ENCODE measurements at regions not wholly inside any gene's neighbourhood (a gene's known extent, or its start where the extent isn't known, plus 50 kb on each side); places are given as distances from the start of the nearest gene placed in this dataset.
A peak's percentile ranks its signal among the peaks of the same experiment; 100 is the strongest.
"Not testable (repeated sequence)": the region's sequence is repeated elsewhere in the genome, so short reads cannot be mapped to it uniquely, and the experiment has no call there.

GRCh38 chr9:79432485-79432884, 139.3 kb upstream of the TLE4 start:
- Histone ChIP-seq H2AFZ (ENCODE audit: low read depth, low read length) (no peak overlapping the region), H3K4me1 (ENCODE audit: insufficient read depth, low read length) (no peaks in the 10 kb centered on the region), H4K20me1 (ENCODE audit: insufficient read depth, low read length) (no peaks in the 10 kb centered on the region), H3K27ac (ENCODE audit: low read depth, low read length) (no peak overlapping the region), H3K4me3 (ENCODE audit: insufficient read depth, low read depth, low read length) (no peak overlapping the region), H3K79me2 (ENCODE audit: insufficient read depth, low read length) (no peaks in the 10 kb centered on the region), H3K9me3 (ENCODE audit: insufficient read depth, low read depth, low read length) (no peaks in the 10 kb centered on the region), H3K4me2 (ENCODE audit: low read length) (no peak overlapping the region), H3K9ac (ENCODE audit: low read length) (no peak overlapping the region), H3K27me3 (ENCODE audit: insufficient read depth, low read length) (no peaks in the 10 kb centered on the region), H3K36me3 (ENCODE audit: insufficient read depth, low read length) (no peaks in the 10 kb centered on the region)
- H3K36me3 Mint-ChIP-seq (ENCODE audit: low read depth, unreplicated experiment) = no peaks in the 10 kb centered on the region
- TF ChIP-seq EZH2 (IDR thresholded peaks at IDR 0.05; ENCODE audit: insufficient read depth, low read length) (no peak), CTCF (IDR thresholded peaks at IDR 0.05; ENCODE audit: insufficient read depth, low read depth, low read length) (no peak)
- no peaks in the 10 kb centered on the region for H3K9me3 Mint-ChIP-seq (ENCODE audit: unreplicated experiment)
- H3K27ac Mint-ChIP-seq (ENCODE audit: unreplicated experiment) = no peak overlapping the region
- H3K4me3 Mint-ChIP-seq (ENCODE audit: unreplicated experiment) = no peak overlapping the region
- H3K27me3 Mint-ChIP-seq (ENCODE audit: low read depth, unreplicated experiment) = no peaks in the 10 kb centered on the region
- peaks cover 2% of the 10 kb centered on the region for H3K4me1 Mint-ChIP-seq (ENCODE audit: low read depth, unreplicated experiment)
- FAIRE-seq = no peak
- no peak for DNase-seq (ENCODE audit: low read depth)

GRCh38 chr9:79433703-79434102, 138.1 kb upstream of the TLE4 start:
- Mint-ChIP-seq H3K4me1 (ENCODE audit: low read depth, unreplicated experiment) (peaks cover 2% of the 10 kb centered on the region), H3K27ac (ENCODE audit: unreplicated experiment) (no peak overlapping the region), H3K4me3 (ENCODE audit: unreplicated experiment) (no peak overlapping the region), H3K9me3 (ENCODE audit: unreplicated experiment) (no peaks in the 10 kb centered on the region), H3K36me3 (ENCODE audit: low read depth, unreplicated experiment) (no peaks in the 10 kb centered on the region), H3K27me3 (ENCODE audit: low read depth, unreplicated experiment) (no peaks in the 10 kb centered on the region)
- TF ChIP-seq EZH2 (IDR thresholded peaks at IDR 0.05; ENCODE audit: insufficient read depth, low read length) = no peak
- TF ChIP-seq CTCF (IDR thresholded peaks at IDR 0.05; ENCODE audit: insufficient read depth, low read depth, low read length) = no peak
- Histone ChIP-seq H3K4me2 (ENCODE audit: low read length) (no peak overlapping the region), H4K20me1 (ENCODE audit: insufficient read depth, low read length) (no peaks in the 10 kb centered on the region), H3K4me1 (ENCODE audit: insufficient read depth, low read length) (no peaks in the 10 kb centered on the region), H3K9ac (ENCODE audit: low read length) (no peak overlapping the region), H3K27ac (ENCODE audit: low read depth, low read length) (no peak overlapping the region), H3K9me3 (ENCODE audit: insufficient read depth, low read depth, low read length) (no peaks in the 10 kb centered on the region), H3K27me3 (ENCODE audit: insufficient read depth, low read length) (no peaks in the 10 kb centered on the region), H3K4me3 (ENCODE audit: insufficient read depth, low read depth, low read length) (no peak overlapping the region), H2AFZ (ENCODE audit: low read depth, low read length) (no peak overlapping the region), H3K79me2 (ENCODE audit: insufficient read depth, low read length) (no peaks in the 10 kb centered on the region), H3K36me3 (ENCODE audit: insufficient read depth, low read length) (no peaks in the 10 kb centered on the region)
- no peak for FAIRE-seq
- peak; percentile 49 for DNase-seq (ENCODE audit: low read depth)

- H2AFZ ChIP-seq (ENCODE audit: low read depth, low read length) = peak overlapping the region; percentile 47
- not testable (repeated sequence) for H3K4me3 ChIP-seq (ENCODE audit: insufficient read depth, low read depth, low read length); FAIRE-seq; H3K9me3 Mint-ChIP-seq (ENCODE audit: unreplicated experiment); H3K27ac ChIP-seq (ENCODE audit: low read depth, low read length); H3K36me3 Mint-ChIP-seq (ENCODE audit: low read depth, unreplicated experiment); H3K27me3 Mint-ChIP-seq (ENCODE audit: low read depth, unreplicated experiment); H3K9ac ChIP-seq (ENCODE audit: low read length); H3K79me2 ChIP-seq (ENCODE audit: insufficient read depth, low read length); DNase-seq (ENCODE audit: low read depth); H3K4me1 ChIP-seq (ENCODE audit: insufficient read depth, low read length); H3K27me3 ChIP-seq (ENCODE audit: insufficient read depth, low read length); H4K20me1 ChIP-seq (ENCODE audit: insufficient read depth, low read length); H3K9me3 ChIP-seq (ENCODE audit: insufficient read depth, low read depth, low read length); H3K27ac Mint-ChIP-seq (ENCODE audit: unreplicated experiment); H3K36me3 ChIP-seq (ENCODE audit: insufficient read depth, low read length); H3K4me3 Mint-ChIP-seq (ENCODE audit: unreplicated experiment); H3K4me1 Mint-ChIP-seq (ENCODE audit: low read depth, unreplicated experiment)
- peak overlapping the region; percentile 50 for H3K4me2 ChIP-seq (ENCODE audit: low read length)
These were observed 132.5 kb upstream of the TLE4 start for GRCh38 chr9:79439221-79439620.

Measured in astrocyte (in vitro differentiated cells and primary cell).